ENCODE measurements at regions not wholly inside any gene's neighbourhood (a gene's known extent, or its start where the extent isn't known, plus 50 kb on each side); places are given as distances from the start of the nearest gene placed in this dataset.
"Not testable (repeated sequence)": the region's sequence is repeated elsewhere in the genome, so short reads cannot be mapped to it uniquely, and the experiment has no call there.

DNA sequence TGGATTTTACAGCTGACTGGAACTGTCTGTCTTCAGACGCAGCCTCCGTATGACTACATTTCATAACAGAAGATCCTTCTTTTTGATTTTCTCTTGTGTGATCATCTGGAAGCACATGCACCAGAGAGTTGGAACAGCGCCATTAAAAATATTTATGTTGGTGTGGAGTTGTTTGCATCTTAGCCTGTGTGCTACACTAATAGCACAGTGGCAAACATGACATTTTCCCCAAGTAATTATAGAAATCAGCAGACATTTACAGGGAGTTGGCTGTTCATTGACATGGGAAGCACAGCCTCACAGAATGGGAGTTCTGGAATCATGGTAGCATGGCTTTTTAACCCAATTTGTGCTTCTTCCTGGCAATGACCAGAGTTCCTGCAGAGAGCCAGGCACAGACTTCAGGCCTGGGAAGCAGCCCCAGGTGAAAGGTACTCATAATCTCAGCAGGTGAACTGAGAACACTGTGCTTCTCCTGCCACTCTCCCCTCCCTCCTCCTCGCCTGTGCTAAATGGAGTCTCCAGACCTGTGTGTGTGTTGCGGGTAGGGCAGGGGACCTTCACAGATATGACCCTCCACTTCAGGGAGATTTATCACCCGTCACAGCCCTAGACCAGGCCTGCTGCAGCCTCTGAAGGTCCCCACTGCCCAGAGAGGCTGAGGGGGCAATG, 82.8 kb upstream of the PLET1 start:
- TF ChIP-seq, protein P1, sequence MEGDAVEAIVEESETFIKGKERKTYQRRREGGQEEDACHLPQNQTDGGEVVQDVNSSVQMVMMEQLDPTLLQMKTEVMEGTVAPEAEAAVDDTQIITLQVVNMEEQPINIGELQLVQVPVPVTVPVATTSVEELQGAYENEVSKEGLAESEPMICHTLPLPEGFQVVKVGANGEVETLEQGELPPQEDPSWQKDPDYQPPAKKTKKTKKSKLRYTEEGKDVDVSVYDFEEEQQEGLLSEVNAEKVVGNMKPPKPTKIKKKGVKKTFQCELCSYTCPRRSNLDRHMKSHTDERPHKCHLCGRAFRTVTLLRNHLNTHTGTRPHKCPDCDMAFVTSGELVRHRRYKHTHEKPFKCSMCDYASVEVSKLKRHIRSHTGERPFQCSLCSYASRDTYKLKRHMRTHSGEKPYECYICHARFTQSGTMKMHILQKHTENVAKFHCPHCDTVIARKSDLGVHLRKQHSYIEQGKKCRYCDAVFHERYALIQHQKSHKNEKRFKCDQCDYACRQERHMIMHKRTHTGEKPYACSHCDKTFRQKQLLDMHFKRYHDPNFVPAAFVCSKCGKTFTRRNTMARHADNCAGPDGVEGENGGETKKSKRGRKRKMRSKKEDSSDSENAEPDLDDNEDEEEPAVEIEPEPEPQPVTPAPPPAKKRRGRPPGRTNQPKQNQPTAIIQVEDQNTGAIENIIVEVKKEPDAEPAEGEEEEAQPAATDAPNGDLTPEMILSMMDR (IDR thresholded peaks at IDR 0.05; ENCODE audit: insufficient read depth, low read length, missing control alignments): no peak
- DNase-seq (ENCODE audit: low read depth, low spot score): no peak
- H3K4me3 ChIP-seq (ENCODE audit: low read depth, low read length): no peak overlapping the region
- ChIA-PET POLR2A (no interaction called here), CTCF (no interaction called here)

DNA sequence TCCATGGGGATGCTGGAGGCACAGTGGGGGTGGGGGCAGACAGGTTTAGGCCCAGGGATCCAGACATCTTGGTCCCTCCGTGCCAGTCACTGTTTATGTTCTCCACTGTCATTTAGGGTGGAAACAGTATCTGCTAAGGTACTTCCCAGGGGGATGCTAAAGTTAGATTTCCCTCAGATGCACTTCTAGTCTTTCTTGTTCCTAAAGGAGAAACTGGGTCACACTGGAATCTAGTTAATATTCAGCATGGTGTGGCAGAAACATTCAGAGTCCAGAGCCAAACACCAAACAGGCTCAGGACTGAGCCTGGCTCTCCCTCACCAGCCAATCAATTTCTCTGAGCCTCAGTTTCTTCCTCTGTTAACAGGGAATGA, 83.4 kb upstream of the PLET1 start:
- CTCF ChIA-PET: no interaction called here

DNA sequence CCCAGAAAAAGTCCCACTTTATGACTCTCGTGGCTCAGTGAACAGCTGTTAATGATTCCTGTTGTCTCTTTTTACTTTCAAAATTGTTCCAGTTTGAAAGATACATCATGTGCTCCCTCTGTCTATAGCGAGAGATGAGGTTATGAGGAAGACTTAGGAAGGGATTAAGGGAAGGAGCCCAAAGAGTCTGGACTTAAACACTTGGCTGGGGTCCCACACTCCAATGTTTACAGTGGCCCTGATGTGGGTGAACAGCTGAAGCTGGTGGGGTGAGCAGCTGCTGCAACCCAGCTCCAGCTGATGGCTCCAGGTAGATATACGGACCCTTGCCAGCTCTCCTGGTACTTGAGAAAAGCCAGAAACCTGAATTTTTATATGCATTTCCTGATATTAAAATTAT, 84.5 kb upstream of the PLET1 start:
- no peak for DNase-seq (ENCODE audit: low read depth, low spot score)
- no peak overlapping the region for H3K4me3 ChIP-seq (ENCODE audit: low read depth, low read length)
- CTCF ChIA-PET: interaction anchor here (0.6 kb wide), 1 partner anchor 57 kb away, joined by 3 read pairs; no protein-coding TSS in a partner anchor
- TF ChIP-seq, protein P1 (IDR thresholded peaks at IDR 0.05; ENCODE audit: insufficient read depth, low read length, missing control alignments): no peak
- POLR2A ChIA-PET: no interaction called here

More for the DNA sequence above, 83.4 kb upstream of the PLET1 start:
- POLR2A ChIA-PET: no interaction called here
- TF ChIP-seq, protein P1 (IDR thresholded peaks at IDR 0.05; ENCODE audit: insufficient read depth, low read length, missing control alignments): no peak
- no peak overlapping the region for H3K4me3 ChIP-seq (ENCODE audit: low read depth, low read length)
- DNase-seq (ENCODE audit: low read depth, low spot score): no peak

DNA sequence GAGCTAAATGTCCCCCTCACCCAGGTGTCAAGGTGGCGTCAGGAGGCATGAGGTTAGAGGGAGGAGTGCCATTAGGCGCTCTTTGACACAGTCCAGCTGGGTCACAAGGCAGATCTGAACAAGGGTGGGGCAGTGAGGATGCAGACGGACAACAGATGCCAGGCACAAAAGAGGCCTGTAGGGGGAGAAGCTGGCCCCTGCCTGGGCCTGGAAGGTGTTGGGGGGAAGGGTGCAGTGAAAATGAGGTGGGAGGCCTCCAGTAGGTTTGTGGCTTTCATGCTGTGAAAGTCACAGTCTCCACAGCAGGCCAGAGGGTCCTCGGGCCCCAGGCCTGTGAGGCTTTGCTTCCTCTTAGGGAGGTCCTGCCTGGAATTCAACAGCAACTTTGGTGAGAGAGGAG, 85.0 kb upstream of the PLET1 start:
- DNase-seq (ENCODE audit: low read depth, low spot score): no peak
- CTCF ChIA-PET: no interaction called here
- TF ChIP-seq, protein P1 (IDR thresholded peaks at IDR 0.05; ENCODE audit: insufficient read depth, low read length, missing control alignments): no peak
- no peak overlapping the region for H3K4me3 ChIP-seq (ENCODE audit: low read depth, low read length)
- POLR2A ChIA-PET: no interaction called here

DNA sequence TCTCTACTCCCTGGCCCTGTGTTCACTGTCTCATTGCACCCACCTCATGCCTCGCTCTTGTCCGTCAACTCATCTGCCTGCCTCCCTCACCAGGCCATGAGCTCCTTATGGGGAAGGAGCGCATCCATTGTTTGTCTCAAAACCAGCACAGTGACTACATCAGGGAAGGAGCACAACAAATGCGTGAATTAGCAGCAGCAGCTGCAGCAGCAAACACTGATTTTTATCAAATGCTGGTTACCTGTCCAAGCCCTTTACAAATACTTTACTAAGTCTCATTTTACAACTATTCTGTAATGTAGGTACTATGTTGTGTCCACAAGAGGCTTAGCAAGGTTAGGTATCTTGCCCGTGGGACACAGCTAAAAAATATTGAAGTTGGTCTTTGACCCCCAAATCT, 85.9 kb upstream of the PLET1 start:
- TF ChIP-seq, protein P1 (IDR thresholded peaks at IDR 0.05; ENCODE audit: insufficient read depth, low read length, missing control alignments): no peak
- POLR2A ChIA-PET: no interaction called here
- DNase-seq (ENCODE audit: low read depth, low spot score): no peak
- CTCF ChIA-PET: no interaction called here
- no peak overlapping the region for H3K4me3 ChIP-seq (ENCODE audit: low read depth, low read length)

DNA sequence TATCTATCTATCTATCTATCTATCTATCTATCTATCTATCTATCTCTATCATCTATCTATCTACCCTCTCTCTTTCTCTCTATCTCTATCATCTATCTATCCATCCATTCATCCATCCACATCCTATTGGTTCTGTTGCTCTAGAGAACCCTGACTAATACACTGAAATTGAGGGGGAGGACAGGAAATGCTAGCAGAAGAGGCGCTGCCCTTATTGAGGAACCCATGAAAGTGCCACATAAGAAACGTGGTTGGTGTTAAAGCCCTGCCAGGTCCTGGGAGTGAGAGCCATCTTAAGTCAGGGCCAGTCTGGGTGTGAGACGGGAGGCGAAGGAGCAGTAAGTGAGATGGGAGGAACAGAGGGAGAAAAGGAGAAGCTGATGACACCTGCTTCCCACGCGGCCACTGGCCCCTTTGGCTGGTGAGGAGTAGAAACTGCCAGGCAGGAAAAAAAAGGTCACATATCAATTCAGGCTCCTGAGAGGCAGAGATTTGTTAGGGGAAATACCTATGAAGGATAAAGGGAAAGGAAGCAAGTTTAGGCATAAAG, 87.9 kb upstream of the PLET1 start:
- ChIA-PET POLR2A (no interaction called here), CTCF (no interaction called here)
- TF ChIP-seq, protein P1 (IDR thresholded peaks at IDR 0.05; ENCODE audit: insufficient read depth, low read length, missing control alignments): no peak
- no peak overlapping the region for H3K4me3 ChIP-seq (ENCODE audit: low read depth, low read length)
- DNase-seq (ENCODE audit: low read depth, low spot score): no peak

DNA sequence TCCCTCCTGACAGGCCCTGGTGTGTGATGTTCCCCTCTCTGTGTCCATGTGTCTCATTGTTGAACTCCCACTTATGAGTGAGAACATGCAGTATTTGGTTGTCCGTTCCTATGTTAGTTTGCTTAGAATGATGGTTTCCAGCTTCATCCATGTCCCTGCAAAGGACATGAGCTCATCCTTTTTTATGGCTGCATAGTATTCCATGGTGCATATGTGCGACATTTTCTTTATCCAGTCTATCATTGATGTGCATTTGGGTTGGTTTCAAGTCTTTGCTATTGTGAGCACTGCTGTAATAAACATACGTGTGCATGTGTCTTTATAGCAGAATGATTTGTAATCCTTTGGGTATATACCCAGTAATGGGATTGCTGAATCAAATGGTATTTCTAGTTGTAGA, 90.8 kb upstream of the PLET1 start:
- CTCF ChIA-PET: not testable (repeated sequence)

More for the DNA sequence above, 90.8 kb upstream of the PLET1 start:
- H3K4me3 ChIP-seq (ENCODE audit: low read depth, low read length); DNase-seq (ENCODE audit: low read depth, low spot score); POLR2A ChIA-PET: not testable (repeated sequence)
